ENCODE measurements at regions not wholly inside any gene's neighbourhood (a gene's known extent, or its start where the extent isn't known, plus 50 kb on each side); places are given as distances from the start of the nearest gene placed in this dataset.

DNA sequence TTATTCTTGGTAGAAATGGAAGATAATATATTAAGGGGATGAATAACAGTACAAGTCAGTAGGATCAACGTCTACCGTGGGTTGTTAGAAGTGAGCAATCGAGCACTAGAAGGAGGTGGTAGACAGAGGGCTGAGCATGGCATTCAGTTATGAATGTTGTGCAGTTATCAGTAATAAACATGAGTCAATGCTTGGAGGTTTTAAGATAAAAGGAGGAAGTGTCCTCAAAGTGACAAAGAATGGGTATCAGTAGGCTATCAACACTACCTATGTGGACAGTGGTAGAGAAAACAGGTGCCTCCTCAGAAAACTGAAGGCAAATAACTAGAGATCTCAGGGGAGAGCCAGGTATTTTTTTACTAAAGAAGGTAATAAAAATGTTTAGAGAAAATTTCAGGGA, 1607.0 kb downstream of the PCDH9 start:
- TF ChIP-seq GATA3 (IDR thresholded peaks at IDR 0.05; ENCODE audit: low read depth, low read length) (no peak), GATA2 (IDR thresholded peaks at IDR 0.05; ENCODE audit: low read depth, low read length) (no peak)
